ENCODE measurements at regions not wholly inside any gene's neighbourhood (a gene's known extent, or its start where the extent isn't known, plus 50 kb on each side); places are given as distances from the start of the nearest gene placed in this dataset.

- Mint-ChIP-seq H3K27me3 (ENCODE audit: unreplicated experiment) (no peaks in the 10 kb centered on the region), H3K9me3 (ENCODE audit: unreplicated experiment) (no peaks in the 10 kb centered on the region), H3K4me3 (ENCODE audit: unreplicated experiment) (no peak overlapping the region), H3K4me1 (ENCODE audit: unreplicated experiment) (peaks cover 7% of the 10 kb centered on the region), H3K27ac (ENCODE audit: unreplicated experiment) (no peak overlapping the region), H3K36me3 (ENCODE audit: low read depth, unreplicated experiment) (no peaks in the 10 kb centered on the region)
- no peak for DNase-seq (ENCODE audit: low spot score)
- no peak for TF ChIP-seq CTCF (IDR thresholded peaks at IDR 0.05; ENCODE audit: unreplicated experiment)
Measured at GRCh38 chr15:88983861-88984429, 70.8 kb upstream of the MFGE8 start.

GRCh38 chr15:88985547-88986393 lies 72.6 kb upstream of the MFGE8 start:
- no peak overlapping the region for H3K27ac Mint-ChIP-seq (ENCODE audit: unreplicated experiment)
- H3K36me3 Mint-ChIP-seq (ENCODE audit: low read depth, unreplicated experiment): no peaks in the 10 kb centered on the region
- H3K4me1 Mint-ChIP-seq (ENCODE audit: unreplicated experiment): peaks cover 7% of the 10 kb centered on the region
- no peak overlapping the region for H3K4me3 Mint-ChIP-seq (ENCODE audit: unreplicated experiment)
- TF ChIP-seq CTCF (IDR thresholded peaks at IDR 0.05; ENCODE audit: unreplicated experiment): no peak
- H3K27me3 Mint-ChIP-seq (ENCODE audit: unreplicated experiment): no peaks in the 10 kb centered on the region
- no peaks in the 10 kb centered on the region for H3K9me3 Mint-ChIP-seq (ENCODE audit: unreplicated experiment)
- DNase-seq (ENCODE audit: low spot score): no peak

GRCh38 chr15:88986949-88987590 lies 73.9 kb upstream of the MFGE8 start:
- H3K27ac Mint-ChIP-seq (ENCODE audit: unreplicated experiment): no peak overlapping the region
- H3K9me3 Mint-ChIP-seq (ENCODE audit: unreplicated experiment): no peaks in the 10 kb centered on the region
- no peaks in the 10 kb centered on the region for H3K27me3 Mint-ChIP-seq (ENCODE audit: unreplicated experiment)
- TF ChIP-seq CTCF (IDR thresholded peaks at IDR 0.05; ENCODE audit: unreplicated experiment): no peak
- H3K36me3 Mint-ChIP-seq (ENCODE audit: low read depth, unreplicated experiment): no peaks in the 10 kb centered on the region
- H3K4me3 Mint-ChIP-seq (ENCODE audit: unreplicated experiment): no peak overlapping the region
- no peak for DNase-seq (ENCODE audit: low spot score)
- peaks cover 4% of the 10 kb centered on the region for H3K4me1 Mint-ChIP-seq (ENCODE audit: unreplicated experiment)

GRCh38 chr15:88987591-88987933 lies 74.4 kb upstream of the MFGE8 start:
- no peaks in the 10 kb centered on the region for H3K9me3 Mint-ChIP-seq (ENCODE audit: unreplicated experiment)
- no peak overlapping the region for H3K27ac Mint-ChIP-seq (ENCODE audit: unreplicated experiment)
- no peak for TF ChIP-seq CTCF (IDR thresholded peaks at IDR 0.05; ENCODE audit: unreplicated experiment)
- H3K27me3 Mint-ChIP-seq (ENCODE audit: unreplicated experiment): no peaks in the 10 kb centered on the region
- no peak for DNase-seq (ENCODE audit: low spot score)
- H3K36me3 Mint-ChIP-seq (ENCODE audit: low read depth, unreplicated experiment): no peaks in the 10 kb centered on the region
- no peak overlapping the region for H3K4me3 Mint-ChIP-seq (ENCODE audit: unreplicated experiment)
- peaks cover 4% of the 10 kb centered on the region for H3K4me1 Mint-ChIP-seq (ENCODE audit: unreplicated experiment)
